ENCODE measurements at regions not wholly inside any gene's neighbourhood (a gene's known extent, or its start where the extent isn't known, plus 50 kb on each side); places are given as distances from the start of the nearest gene placed in this dataset.

GRCh38 chr18:10114717-10115463 lies 201.1 kb downstream of the VAPA start:
- TF ChIP-seq POLR2AphosphoS5 (IDR thresholded peaks at IDR 0.05; ENCODE audit: borderline replicate concordance, low read depth, low read length): no peak
- TF ChIP-seq FOXP2 (optimal IDR thresholded peaks at IDR 0.05; ENCODE audit: control extremely low read depth, extremely low read length, insufficient read depth): no peak
- no peak for TF ChIP-seq EZH2 (IDR thresholded peaks at IDR 0.05)
- Histone ChIP-seq H3K9me3 (ENCODE audit: low read depth, low read length) (peaks cover 7% of the 10 kb centered on the region; the same call in 1 of the 2 replicates), H3K4me3 (no peak overlapping the region), H3K36me3 (ENCODE audit: insufficient read depth, low read length) (no peaks in the 10 kb centered on the region), H3K27ac (no peak overlapping the region), H3K9ac (ENCODE audit: insufficient read length) (no peak overlapping the region)
- no peak for DNase-seq (ENCODE audit: low read depth, low spot score)

- H3K9ac ChIP-seq (ENCODE audit: insufficient read length): no peak overlapping the region
- no peak for DNase-seq (ENCODE audit: low read depth, low spot score)
- H3K27ac ChIP-seq: no peak overlapping the region
- no peak for TF ChIP-seq EZH2 (IDR thresholded peaks at IDR 0.05)
- no peak for TF ChIP-seq POLR2AphosphoS5 (IDR thresholded peaks at IDR 0.05; ENCODE audit: borderline replicate concordance, low read depth, low read length)
- TF ChIP-seq FOXP2 (optimal IDR thresholded peaks at IDR 0.05; ENCODE audit: control extremely low read depth, extremely low read length, insufficient read depth): no peak
- no peaks in the 10 kb centered on the region for H3K36me3 ChIP-seq (ENCODE audit: insufficient read depth, low read length)
- no peak overlapping the region for H3K4me3 ChIP-seq
- peaks cover 7% of the 10 kb centered on the region; the same call in 1 of the 2 replicates for H3K9me3 ChIP-seq (ENCODE audit: low read depth, low read length)
Observed at GRCh38 chr18:10116574-10116973, 202.8 kb downstream of the VAPA start.

DNA sequence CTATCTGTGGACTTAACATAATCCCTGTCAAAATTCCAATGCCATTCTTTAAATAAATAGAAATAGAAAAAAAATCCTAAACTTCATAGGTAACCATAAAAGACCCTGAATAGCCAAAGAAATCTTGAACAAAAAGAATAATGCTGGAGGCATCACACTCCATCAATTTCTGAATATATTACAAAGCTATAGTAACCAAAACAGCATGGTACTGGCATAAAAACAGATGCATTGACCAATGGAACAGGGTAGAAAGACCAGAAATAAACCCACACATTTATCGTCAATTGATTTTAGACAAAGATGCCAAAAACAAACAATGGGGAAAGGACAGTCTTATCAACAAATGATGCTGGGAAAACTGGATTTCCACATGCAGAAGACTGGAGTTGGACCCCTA lies 205.7 kb downstream of the VAPA start:
- peaks cover 7% of the 10 kb centered on the region; the same call in 1 of the 2 replicates for H3K9me3 ChIP-seq (ENCODE audit: low read depth, low read length)
- TF ChIP-seq POLR2AphosphoS5 (IDR thresholded peaks at IDR 0.05; ENCODE audit: borderline replicate concordance, low read depth, low read length) (no peak), FOXP2 (optimal IDR thresholded peaks at IDR 0.05; ENCODE audit: control extremely low read depth, extremely low read length, insufficient read depth) (no peak), EZH2 (IDR thresholded peaks at IDR 0.05) (no peak)
- no peaks in the 10 kb centered on the region for H3K36me3 ChIP-seq (ENCODE audit: insufficient read depth, low read length)
- H3K27ac ChIP-seq: peak overlapping the region; percentile 83
- DNase-seq (ENCODE audit: low read depth, low spot score): no peak
- peak overlapping the region; percentile 52; the same call in 1 of the 2 replicates for H3K4me3 ChIP-seq
- no peak overlapping the region for H3K9ac ChIP-seq (ENCODE audit: insufficient read length)

GRCh38 chr18:10119991-10120390 lies 206.2 kb downstream of the VAPA start:
- TF ChIP-seq EZH2 (IDR thresholded peaks at IDR 0.05) (no peak), POLR2AphosphoS5 (IDR thresholded peaks at IDR 0.05; ENCODE audit: borderline replicate concordance, low read depth, low read length) (no peak)
- peak; percentile 73 for DNase-seq (ENCODE audit: low read depth, low spot score)
- Histone ChIP-seq H3K36me3 (ENCODE audit: insufficient read depth, low read length) (no peaks in the 10 kb centered on the region), H3K27ac (peak overlapping the region; percentile 83), H3K4me3 (peak overlapping the region; percentile 52), H3K9ac (ENCODE audit: insufficient read length) (no peak overlapping the region), H3K9me3 (ENCODE audit: low read depth, low read length) (peaks cover 7% of the 10 kb centered on the region; the same call in 1 of the 2 replicates)

GRCh38 chr18:10120622-10121021 lies 206.8 kb downstream of the VAPA start:
- peak overlapping the region; percentile 83 for H3K27ac ChIP-seq
- H3K4me3 ChIP-seq: peak overlapping the region; percentile 52; the same call in 1 of the 2 replicates
- TF ChIP-seq EZH2 (IDR thresholded peaks at IDR 0.05) (no peak), FOXP2 (optimal IDR thresholded peaks at IDR 0.05; ENCODE audit: control extremely low read depth, extremely low read length, insufficient read depth) (no peak), POLR2AphosphoS5 (IDR thresholded peaks at IDR 0.05; ENCODE audit: borderline replicate concordance, low read depth, low read length) (no peak)
- peak; percentile 39 for DNase-seq (ENCODE audit: low read depth, low spot score)
- H3K36me3 ChIP-seq (ENCODE audit: insufficient read depth, low read length): no peaks in the 10 kb centered on the region
- H3K9ac ChIP-seq (ENCODE audit: insufficient read length): no peak overlapping the region
- peaks cover 7% of the 10 kb centered on the region; the same call in 1 of the 2 replicates for H3K9me3 ChIP-seq (ENCODE audit: low read depth, low read length)

GRCh38 chr18:10121028-10121427 lies 207.2 kb downstream of the VAPA start:
- no peak for DNase-seq (ENCODE audit: low read depth, low spot score)
- peak overlapping the region; percentile 83; the same call in 1 of the 2 replicates for H3K27ac ChIP-seq
- peaks cover 7% of the 10 kb centered on the region; the same call in 1 of the 2 replicates for H3K9me3 ChIP-seq (ENCODE audit: low read depth, low read length)
- TF ChIP-seq POLR2AphosphoS5 (IDR thresholded peaks at IDR 0.05; ENCODE audit: borderline replicate concordance, low read depth, low read length) (no peak), FOXP2 (optimal IDR thresholded peaks at IDR 0.05; ENCODE audit: control extremely low read depth, extremely low read length, insufficient read depth) (no peak), EZH2 (IDR thresholded peaks at IDR 0.05) (no peak)
- no peak overlapping the region for H3K4me3 ChIP-seq
- no peak overlapping the region for H3K9ac ChIP-seq (ENCODE audit: insufficient read length)
- H3K36me3 ChIP-seq (ENCODE audit: insufficient read depth, low read length): no peaks in the 10 kb centered on the region

- H3K4me3 ChIP-seq: no peak overlapping the region
- H3K36me3 ChIP-seq (ENCODE audit: insufficient read depth, low read length): no peaks in the 10 kb centered on the region
- TF ChIP-seq EZH2 (IDR thresholded peaks at IDR 0.05) (no peak), FOXP2 (optimal IDR thresholded peaks at IDR 0.05; ENCODE audit: control extremely low read depth, extremely low read length, insufficient read depth) (no peak), POLR2AphosphoS5 (IDR thresholded peaks at IDR 0.05; ENCODE audit: borderline replicate concordance, low read depth, low read length) (no peak)
- no peak overlapping the region for H3K27ac ChIP-seq
- no peak for DNase-seq (ENCODE audit: low read depth, low spot score)
- H3K9me3 ChIP-seq (ENCODE audit: low read depth, low read length): peaks cover 7% of the 10 kb centered on the region; the same call in 1 of the 2 replicates
- H3K9ac ChIP-seq (ENCODE audit: insufficient read length): no peak overlapping the region
Observed at GRCh38 chr18:10121786-10122515, 208.1 kb downstream of the VAPA start.
